PC-9 (cell line): ENCODE measurements at regions not wholly inside any gene's neighbourhood (a gene's known extent, or its start where the extent isn't known, plus 50 kb on each side); places are given as distances from the start of the nearest gene placed in this dataset.

Experiments used
- BruUV-seq: library from RNA; stranded (reverse); fragments of 400-500 nt; replicated peaks from 2 replicates; lab custom pipeline; 2021; lab: Mats Ljungman, UMichigan
- CTCF ChIA-PET: fragments of 300-600 bp; sonication (Branson Sonifier 250); formaldehyde crosslinking; loops from one replicate; lab custom pipeline; 2022; ENCODE audit warnings: antibody characterized with exemption; lab: Charles Lee
- POLR2A ChIA-PET: fragments of 300-600 bp; sonication (Branson Sonifier 250); formaldehyde crosslinking; loops from one replicate; lab custom pipeline; 2022; ENCODE audit warnings: antibody characterized with exemption; ENCODE audit not compliant: unreplicated experiment; lab: Charles Lee
- DNase-seq, 2 experiments: peaks; one replicate each; pipeline versions ENCODE4 v3.0.0 to v3.0.0-alpha.2; 2015 to 2022; ENCODE audit warnings: mixed read lengths in 1 of 2
- H2AFZ ChIP-seq: fragments of 200-600 bp; sonication (generic); 2 replicates; pipeline ENCODE4 v1.8.1; 2017; ENCODE audit warnings: antibody characterized with exemption
- H3F3A ChIP-seq: fragments of 200-600 bp; sonication (generic); 2 replicates; pipeline ENCODE4 v1.8.1; 2017; ENCODE audit warnings: antibody characterized with exemption, mild to moderate bottlenecking, low read depth; ENCODE audit not compliant: insufficient read depth
- H3K27ac ChIP-seq: fragments of 200-600 bp; sonication (generic); 2 replicates; pipeline ENCODE4 v1.6.1; 2016; ENCODE audit warnings: mixed run types
- H3K27me3 ChIP-seq: fragments of 200-600 bp; sonication (generic); 2 replicates; pipeline ENCODE4 v1.6.1; 2016; ENCODE audit warnings: low read depth, mixed run types; ENCODE audit not compliant: insufficient read depth
- H3K36me3 ChIP-seq: fragments of 200-600 bp; sonication (generic); 2 replicates; pipeline ENCODE4 v1.6.1; 2016; ENCODE audit warnings: low read depth, mixed run types
- H3K4me1 ChIP-seq: fragments of 200-600 bp; sonication (generic); replicated peaks from 2 replicates; pipeline ENCODE4 v1.6.1; 2016; ENCODE audit warnings: mixed run types; ENCODE audit not compliant: insufficient read depth
- H3K4me2 ChIP-seq: fragments of 200-600 bp; sonication (generic); 2 replicates; pipeline ENCODE4 v1.6.1; 2017; ENCODE audit warnings: mixed run types
- H3K4me3 ChIP-seq: fragments of 200-600 bp; sonication (generic); 2 replicates; pipeline ENCODE4 v1.6.1; 2016; ENCODE audit warnings: mixed run types
- H3K79me2 ChIP-seq: fragments of 200-600 bp; sonication (generic); 2 replicates; pipeline ENCODE4 v1.6.1; 2017; ENCODE audit warnings: low read depth, mixed run types
- H3K9me2 ChIP-seq: fragments of 200-600 bp; sonication (generic); 2 replicates; pipeline ENCODE4 v1.8.1; 2017; ENCODE audit warnings: mild to moderate bottlenecking; ENCODE audit not compliant: insufficient read depth
- H3K9me3 ChIP-seq: fragments of 200-600 bp; sonication (generic); 2 replicates; pipeline ENCODE4 v1.8.1; 2016; ENCODE audit warnings: low read depth; ENCODE audit not compliant: insufficient read depth
- H4K20me1 ChIP-seq: fragments of 200-600 bp; sonication (generic); 2 replicates; pipeline ENCODE4 v1.8.1; 2017; ENCODE audit not compliant: insufficient read depth
- EZH2 ChIP-seq: fragments of 200-600 bp; sonication (generic); IDR thresholded peaks from 2 replicates; pipeline ENCODE4 v1.8.0; 2017; ENCODE audit warnings: antibody characterized with exemption, low read depth
- intact Hi-C: fragments of 100-400 bp; cut with micrococcal nuclease; formaldehyde crosslinking; loops from one replicate; pipeline ENCODE4 v1.10.0; 2022; ENCODE audit not compliant: unreplicated experiment
- TF ChIP-seq, protein P1 (sequence below): fragments of 200-600 bp; sonication (generic); conservative IDR thresholded peaks from 2 replicates; pipeline ENCODE4 v1.6.1; 2017; ENCODE audit warnings: mixed run types, antibody characterized with exemption, mild to moderate bottlenecking, moderate library complexity

DNA sequence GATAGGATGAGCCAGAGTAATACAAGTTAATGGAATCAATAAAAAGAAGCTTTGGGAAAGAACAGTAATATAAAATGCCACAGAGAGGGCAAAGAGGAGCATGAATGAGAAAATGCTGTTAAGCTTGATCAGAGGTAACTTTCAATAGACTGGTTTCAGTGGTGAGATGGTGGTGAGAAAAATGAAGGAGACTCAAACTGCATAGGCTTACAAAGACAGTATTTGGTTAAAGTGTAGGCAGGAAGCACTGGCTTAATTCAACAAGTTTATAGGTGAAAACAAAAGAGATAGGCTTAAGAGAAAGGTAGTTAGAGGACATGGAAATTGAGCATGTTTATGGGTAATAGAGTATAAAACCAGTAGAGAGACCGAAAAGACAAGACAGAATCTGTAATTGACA is 298.6 kb upstream of the ADAMTS5 start:
- H3K4me3 ChIP-seq: no peak overlapping the region
- H3K9me2 ChIP-seq: no peaks in the 10 kb centered on the region
- intact Hi-C loops: no loop called here
- no peaks in the 10 kb centered on the region for H3F3A ChIP-seq
- no peaks in the 10 kb centered on the region for H3K4me1 ChIP-seq
- TF ChIP-seq EZH2: no peak
- TF ChIP-seq, protein P1, sequence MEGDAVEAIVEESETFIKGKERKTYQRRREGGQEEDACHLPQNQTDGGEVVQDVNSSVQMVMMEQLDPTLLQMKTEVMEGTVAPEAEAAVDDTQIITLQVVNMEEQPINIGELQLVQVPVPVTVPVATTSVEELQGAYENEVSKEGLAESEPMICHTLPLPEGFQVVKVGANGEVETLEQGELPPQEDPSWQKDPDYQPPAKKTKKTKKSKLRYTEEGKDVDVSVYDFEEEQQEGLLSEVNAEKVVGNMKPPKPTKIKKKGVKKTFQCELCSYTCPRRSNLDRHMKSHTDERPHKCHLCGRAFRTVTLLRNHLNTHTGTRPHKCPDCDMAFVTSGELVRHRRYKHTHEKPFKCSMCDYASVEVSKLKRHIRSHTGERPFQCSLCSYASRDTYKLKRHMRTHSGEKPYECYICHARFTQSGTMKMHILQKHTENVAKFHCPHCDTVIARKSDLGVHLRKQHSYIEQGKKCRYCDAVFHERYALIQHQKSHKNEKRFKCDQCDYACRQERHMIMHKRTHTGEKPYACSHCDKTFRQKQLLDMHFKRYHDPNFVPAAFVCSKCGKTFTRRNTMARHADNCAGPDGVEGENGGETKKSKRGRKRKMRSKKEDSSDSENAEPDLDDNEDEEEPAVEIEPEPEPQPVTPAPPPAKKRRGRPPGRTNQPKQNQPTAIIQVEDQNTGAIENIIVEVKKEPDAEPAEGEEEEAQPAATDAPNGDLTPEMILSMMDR: no peak
- H4K20me1 ChIP-seq: no peaks in the 10 kb centered on the region
- H3K79me2 ChIP-seq: no peaks in the 10 kb centered on the region
- H2AFZ ChIP-seq: no peak overlapping the region
- no TSS peak for BruUV-seq
- POLR2A ChIA-PET: no interaction called here
- CTCF ChIA-PET: no interaction called here
- H3K27ac ChIP-seq: no peak overlapping the region
- H3K4me2 ChIP-seq: no peak overlapping the region
- H3K9me3 ChIP-seq: no peaks in the 10 kb centered on the region
- no peak for DNase-seq
- H3K36me3 ChIP-seq: no peaks in the 10 kb centered on the region
- no peaks in the 10 kb centered on the region for H3K27me3 ChIP-seq

DNA sequence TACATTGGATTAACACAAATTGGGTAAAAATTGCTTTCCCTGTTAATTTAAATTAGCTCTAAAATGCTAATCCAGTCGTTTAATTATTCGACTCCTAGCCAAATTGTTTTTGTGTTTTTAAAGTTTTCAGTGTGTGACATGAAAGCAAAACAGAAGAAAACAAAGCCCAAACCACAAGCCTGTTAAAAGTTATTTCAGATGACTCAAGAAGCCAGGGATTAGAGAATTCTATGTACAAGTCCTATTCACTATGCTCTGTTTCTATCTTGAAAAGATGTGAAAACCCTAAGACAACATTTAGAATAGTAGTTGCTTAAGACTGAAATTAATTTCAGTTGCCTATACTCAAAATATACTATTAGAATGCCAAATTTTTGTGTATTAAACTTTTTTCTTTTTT is 294.8 kb upstream of the ADAMTS5 start:
- H3K4me1 ChIP-seq: no peaks in the 10 kb centered on the region
- H3K27ac ChIP-seq: no peak overlapping the region
- ChIA-PET CTCF (no interaction called here), POLR2A (no interaction called here)
- intact Hi-C loops: no loop called here
- H3K4me3 ChIP-seq: no peak overlapping the region
- H3K9me2 ChIP-seq: no peaks in the 10 kb centered on the region
- TF ChIP-seq EZH2: no peak
- TF ChIP-seq, protein P1: no peak
- H4K20me1 ChIP-seq: no peaks in the 10 kb centered on the region
- H3K79me2 ChIP-seq: no peaks in the 10 kb centered on the region
- H3F3A ChIP-seq: no peaks in the 10 kb centered on the region
- BruUV-seq: no TSS peak
- no peak overlapping the region for H2AFZ ChIP-seq
- no peaks in the 10 kb centered on the region for H3K27me3 ChIP-seq
- no peak overlapping the region for H3K4me2 ChIP-seq
- H3K9me3 ChIP-seq: no peaks in the 10 kb centered on the region
- no peak for DNase-seq
- H3K36me3 ChIP-seq: no peaks in the 10 kb centered on the region

DNA sequence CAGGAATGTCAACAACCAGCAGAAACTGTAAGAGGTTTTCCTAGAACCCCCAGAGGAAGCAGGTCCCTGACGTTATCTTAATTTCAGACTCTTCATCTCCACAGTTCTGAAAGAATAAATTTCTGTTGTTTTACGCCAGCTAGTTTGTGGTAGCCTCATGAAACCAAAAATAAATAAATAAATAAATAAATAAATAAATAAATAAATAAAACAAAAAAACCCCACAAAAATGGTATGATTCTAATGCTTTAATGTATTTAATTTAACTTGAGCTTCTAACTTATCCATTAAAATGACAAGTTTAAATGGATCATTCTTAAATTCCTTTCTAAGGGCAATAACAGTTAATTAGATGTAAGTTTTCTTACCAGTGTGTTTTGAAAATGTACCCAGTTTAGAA is 293.8 kb upstream of the ADAMTS5 start:
- ChIA-PET CTCF (no interaction called here), POLR2A (no interaction called here)
- no peaks in the 10 kb centered on the region for H3K9me3 ChIP-seq

More for the DNA sequence above, 293.8 kb upstream of the ADAMTS5 start:
- no peaks in the 10 kb centered on the region for H3F3A ChIP-seq
- H3K4me3 ChIP-seq: no peak overlapping the region
- no peaks in the 10 kb centered on the region for H3K79me2 ChIP-seq
- no peak for DNase-seq
- intact Hi-C loops: no loop called here
- H3K4me2 ChIP-seq: no peak overlapping the region
- H3K9me2 ChIP-seq: no peaks in the 10 kb centered on the region
- no peaks in the 10 kb centered on the region for H3K4me1 ChIP-seq
- H4K20me1 ChIP-seq: no peaks in the 10 kb centered on the region
- no peaks in the 10 kb centered on the region for H3K27me3 ChIP-seq
- no peak overlapping the region for H3K27ac ChIP-seq
- no peak overlapping the region for H2AFZ ChIP-seq
- no peaks in the 10 kb centered on the region for H3K36me3 ChIP-seq
- no TSS peak for BruUV-seq
- TF ChIP-seq EZH2: no peak
- TF ChIP-seq, protein P1: no peak
